ENCODE measurements at regions not wholly inside any gene's neighbourhood (a gene's known extent, or its start where the extent isn't known, plus 50 kb on each side); places are given as distances from the start of the nearest gene placed in this dataset.

DNA sequence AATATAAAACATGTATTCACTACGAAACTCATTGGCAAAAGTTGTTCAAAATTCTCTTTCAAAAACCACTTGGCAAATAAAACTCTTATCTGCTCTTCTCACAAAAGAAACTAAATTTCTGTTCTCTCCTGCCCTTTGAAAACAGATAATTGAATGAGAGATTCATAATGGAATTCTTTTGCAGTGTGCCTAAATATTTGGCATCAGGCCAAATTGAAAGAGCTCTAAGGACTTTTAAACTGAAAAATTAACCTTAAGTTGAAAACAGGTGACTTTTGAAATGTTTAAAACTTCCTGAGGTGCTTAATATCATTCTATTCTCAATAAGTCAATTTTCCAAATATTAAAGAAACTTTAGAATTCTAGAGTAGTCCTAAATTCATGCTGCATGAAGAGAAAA lies 136.4 kb downstream of the FSCB start:
- no peaks in the 10 kb centered on the region for H3K4me1 Mint-ChIP-seq
- peaks cover 6% of the 10 kb centered on the region for H3K9me3 Mint-ChIP-seq
- no peaks in the 10 kb centered on the region for H3K36me3 Mint-ChIP-seq (ENCODE audit: low read depth)
- CTCF ChIA-PET = no interaction called here
- ATAC-seq (ENCODE audit: low read depth) = no peak
- intact Hi-C loops (cut with micrococcal nuclease) = no loop called here
- TF ChIP-seq, protein P1, sequence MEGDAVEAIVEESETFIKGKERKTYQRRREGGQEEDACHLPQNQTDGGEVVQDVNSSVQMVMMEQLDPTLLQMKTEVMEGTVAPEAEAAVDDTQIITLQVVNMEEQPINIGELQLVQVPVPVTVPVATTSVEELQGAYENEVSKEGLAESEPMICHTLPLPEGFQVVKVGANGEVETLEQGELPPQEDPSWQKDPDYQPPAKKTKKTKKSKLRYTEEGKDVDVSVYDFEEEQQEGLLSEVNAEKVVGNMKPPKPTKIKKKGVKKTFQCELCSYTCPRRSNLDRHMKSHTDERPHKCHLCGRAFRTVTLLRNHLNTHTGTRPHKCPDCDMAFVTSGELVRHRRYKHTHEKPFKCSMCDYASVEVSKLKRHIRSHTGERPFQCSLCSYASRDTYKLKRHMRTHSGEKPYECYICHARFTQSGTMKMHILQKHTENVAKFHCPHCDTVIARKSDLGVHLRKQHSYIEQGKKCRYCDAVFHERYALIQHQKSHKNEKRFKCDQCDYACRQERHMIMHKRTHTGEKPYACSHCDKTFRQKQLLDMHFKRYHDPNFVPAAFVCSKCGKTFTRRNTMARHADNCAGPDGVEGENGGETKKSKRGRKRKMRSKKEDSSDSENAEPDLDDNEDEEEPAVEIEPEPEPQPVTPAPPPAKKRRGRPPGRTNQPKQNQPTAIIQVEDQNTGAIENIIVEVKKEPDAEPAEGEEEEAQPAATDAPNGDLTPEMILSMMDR (IDR thresholded peaks at IDR 0.05) = no peak
- H3K27ac Mint-ChIP-seq = no peak overlapping the region
- no peaks in the 10 kb centered on the region for H3K27me3 Mint-ChIP-seq
- no peak overlapping the region for H3K4me3 Mint-ChIP-seq
- POLR2A ChIA-PET = no interaction called here
- DNase-seq = no peak

DNA sequence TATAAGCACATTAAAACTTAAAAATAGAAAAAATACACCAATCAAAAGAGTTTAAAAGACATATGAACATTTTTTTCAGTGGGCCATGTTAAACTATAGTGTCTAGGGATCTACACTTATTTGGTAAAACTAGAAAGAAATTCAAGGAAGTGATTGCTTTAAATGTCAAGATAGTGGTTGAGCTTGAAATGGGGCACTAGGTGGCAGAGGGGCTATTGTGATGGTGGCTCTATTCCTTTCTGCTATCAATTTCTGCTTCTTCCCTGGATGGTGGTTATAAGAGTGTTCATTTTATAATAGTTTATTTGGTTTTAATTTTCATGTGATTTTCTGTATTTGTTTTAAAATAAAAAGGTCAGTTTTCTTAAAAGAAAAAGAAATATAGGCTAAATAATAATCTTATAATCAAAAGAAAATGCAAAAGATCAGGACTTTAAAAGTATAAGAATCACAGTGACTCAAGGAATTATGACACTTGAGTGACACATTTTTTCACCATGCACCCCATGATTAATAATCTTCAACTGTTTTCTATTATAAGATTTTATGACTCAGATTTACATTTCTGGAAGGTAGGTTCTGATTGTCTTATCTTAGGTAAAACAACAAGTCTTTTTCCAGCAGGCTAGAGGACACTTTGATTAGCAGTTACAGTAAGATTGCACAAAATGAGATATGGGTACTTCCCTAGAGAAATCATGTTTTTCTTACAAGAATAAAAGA lies 137.5 kb downstream of the FSCB start:
- Mint-ChIP-seq H3K4me1 (no peaks in the 10 kb centered on the region), H3K27me3 (no peaks in the 10 kb centered on the region), H3K27ac (no peak overlapping the region), H3K4me3 (no peak overlapping the region), H3K36me3 (ENCODE audit: low read depth) (no peaks in the 10 kb centered on the region), H3K9me3 (peaks cover 2% of the 10 kb centered on the region)
- DNase-seq = no peak
- ATAC-seq (ENCODE audit: low read depth) = no peak
- intact Hi-C loops (cut with micrococcal nuclease) = no loop called here
- TF ChIP-seq, protein P1 (IDR thresholded peaks at IDR 0.05) = no peak
- POLR2A ChIA-PET = no interaction called here
- CTCF ChIA-PET = no interaction called here

DNA sequence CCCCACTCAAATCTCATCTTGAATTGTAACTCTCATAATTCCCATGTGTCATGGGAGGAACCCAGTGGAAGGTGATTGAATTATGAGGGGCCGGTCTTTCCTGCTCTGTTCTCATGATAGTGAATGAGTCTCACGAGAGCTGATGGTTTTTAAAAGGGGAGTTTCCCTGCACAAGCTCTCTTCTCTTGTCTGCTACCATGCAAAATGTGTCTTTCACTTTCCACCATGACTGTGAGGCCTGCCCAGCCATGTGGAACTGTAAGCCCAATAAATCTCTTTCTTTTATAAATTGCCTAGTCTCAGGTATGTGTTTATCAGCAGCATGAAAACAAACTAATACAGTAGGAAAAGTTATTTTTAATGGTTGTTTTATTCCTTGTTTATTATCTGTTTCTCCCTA lies 146.0 kb downstream of the FSCB start:
- TF ChIP-seq, protein P1 (IDR thresholded peaks at IDR 0.05) = no peak
- Mint-ChIP-seq H3K36me3 (ENCODE audit: low read depth) (no peaks in the 10 kb centered on the region), H3K9me3 (peaks cover 6% of the 10 kb centered on the region), H3K4me3 (no peak overlapping the region), H3K4me1 (no peaks in the 10 kb centered on the region), H3K27me3 (no peaks in the 10 kb centered on the region), H3K27ac (no peak overlapping the region)
- intact Hi-C loops (cut with micrococcal nuclease) = no loop called here
- ATAC-seq (ENCODE audit: low read depth) (no peak), DNase-seq (no peak)
- ChIA-PET POLR2A (no interaction called here), CTCF (no interaction called here)

DNA sequence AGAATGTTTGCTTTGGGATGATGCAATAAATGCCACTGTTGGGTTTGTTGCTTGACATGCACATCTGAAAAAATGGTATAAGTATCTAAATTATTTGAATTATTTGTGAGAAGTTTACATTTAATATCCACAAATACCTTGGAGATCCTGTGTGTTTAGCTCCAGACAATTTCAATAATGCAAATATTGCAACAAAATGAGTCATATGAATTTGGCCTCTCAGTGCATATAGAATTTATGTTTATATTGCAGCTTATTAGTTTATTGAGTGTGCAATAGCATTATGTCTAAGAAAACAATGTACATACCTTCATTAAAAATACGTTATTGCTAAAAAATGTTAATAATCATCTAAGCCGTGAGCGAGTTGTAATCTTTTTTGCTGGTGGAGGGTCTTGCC lies 153.3 kb downstream of the FSCB start:
- no peaks in the 10 kb centered on the region for H3K27me3 Mint-ChIP-seq
- peaks cover 1% of the 10 kb centered on the region for H3K9me3 Mint-ChIP-seq
- DNase-seq (no peak), ATAC-seq (ENCODE audit: low read depth) (no peak)
- intact Hi-C loops (cut with micrococcal nuclease) = no loop called here
- H3K36me3 Mint-ChIP-seq (ENCODE audit: low read depth) = no peaks in the 10 kb centered on the region
- ChIA-PET CTCF (no interaction called here), POLR2A (no interaction called here)
- H3K4me3 Mint-ChIP-seq = no peak overlapping the region
- H3K27ac Mint-ChIP-seq = no peak overlapping the region
- no peaks in the 10 kb centered on the region for H3K4me1 Mint-ChIP-seq
- TF ChIP-seq, protein P1 (IDR thresholded peaks at IDR 0.05) = no peak

DNA sequence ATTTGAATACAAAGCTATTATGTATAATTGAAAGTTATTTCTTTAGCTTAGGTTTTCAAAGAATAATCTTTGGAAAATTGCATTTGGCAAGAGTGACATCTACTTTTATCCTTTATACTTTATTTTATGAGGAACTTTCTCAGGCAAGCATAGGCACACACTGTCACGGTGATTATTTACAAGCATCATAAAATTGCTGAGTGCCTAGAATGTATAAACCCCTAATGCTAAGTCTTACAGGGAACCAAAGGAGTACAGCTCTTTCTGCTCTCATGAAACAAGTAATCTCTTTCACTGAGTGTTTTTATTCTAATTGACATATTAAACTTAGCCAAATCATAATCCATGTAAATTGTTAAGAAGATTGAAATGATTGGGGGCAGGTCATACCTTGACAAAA lies 154.9 kb downstream of the FSCB start:
- H3K9me3 Mint-ChIP-seq = peaks cover 5% of the 10 kb centered on the region
- TF ChIP-seq, protein P1 (IDR thresholded peaks at IDR 0.05) = no peak
- H3K27ac Mint-ChIP-seq = no peak overlapping the region
- H3K27me3 Mint-ChIP-seq = no peaks in the 10 kb centered on the region
- intact Hi-C loops (cut with micrococcal nuclease) = no loop called here
- no peaks in the 10 kb centered on the region for H3K4me1 Mint-ChIP-seq
- no peak overlapping the region for H3K4me3 Mint-ChIP-seq
- DNase-seq (no peak), ATAC-seq (ENCODE audit: low read depth) (no peak)
- no peaks in the 10 kb centered on the region for H3K36me3 Mint-ChIP-seq (ENCODE audit: low read depth)
- CTCF ChIA-PET = no interaction called here
- POLR2A ChIA-PET = no interaction called here
